Tibial nerve (tissue), 3 donors: ENCODE measurements at regions not wholly inside any gene's neighbourhood (a gene's known extent, or its start where the extent isn't known, plus 50 kb on each side); places are given as distances from the start of the nearest gene placed in this dataset.

ENCODE experiments used
- POLR2A ChIP-seq, 2 donors: fragments of 450-650 bp; IDR thresholded peaks; one replicate each; pipeline ENCODE4 v1.6.1; 2017; ENCODE audit warnings: antibody characterized with exemption in 2 of 2, mild to moderate bottlenecking in 2 of 2, moderate library complexity in 2 of 2
- TF ChIP-seq, protein P1 (sequence below), 5 experiments: fragments of 200-600 bp in 3 of 5; fragments of 450-650 bp in 2 of 5; sonication (generic) in 3 of 5; IDR thresholded peaks; one replicate each; pipeline ENCODE4 v1.5.1; 2016 to 2019; ENCODE audit warnings: antibody characterized with exemption in 5 of 5, mild to moderate bottlenecking in 3 of 5, moderate library complexity in 2 of 5

DNA sequence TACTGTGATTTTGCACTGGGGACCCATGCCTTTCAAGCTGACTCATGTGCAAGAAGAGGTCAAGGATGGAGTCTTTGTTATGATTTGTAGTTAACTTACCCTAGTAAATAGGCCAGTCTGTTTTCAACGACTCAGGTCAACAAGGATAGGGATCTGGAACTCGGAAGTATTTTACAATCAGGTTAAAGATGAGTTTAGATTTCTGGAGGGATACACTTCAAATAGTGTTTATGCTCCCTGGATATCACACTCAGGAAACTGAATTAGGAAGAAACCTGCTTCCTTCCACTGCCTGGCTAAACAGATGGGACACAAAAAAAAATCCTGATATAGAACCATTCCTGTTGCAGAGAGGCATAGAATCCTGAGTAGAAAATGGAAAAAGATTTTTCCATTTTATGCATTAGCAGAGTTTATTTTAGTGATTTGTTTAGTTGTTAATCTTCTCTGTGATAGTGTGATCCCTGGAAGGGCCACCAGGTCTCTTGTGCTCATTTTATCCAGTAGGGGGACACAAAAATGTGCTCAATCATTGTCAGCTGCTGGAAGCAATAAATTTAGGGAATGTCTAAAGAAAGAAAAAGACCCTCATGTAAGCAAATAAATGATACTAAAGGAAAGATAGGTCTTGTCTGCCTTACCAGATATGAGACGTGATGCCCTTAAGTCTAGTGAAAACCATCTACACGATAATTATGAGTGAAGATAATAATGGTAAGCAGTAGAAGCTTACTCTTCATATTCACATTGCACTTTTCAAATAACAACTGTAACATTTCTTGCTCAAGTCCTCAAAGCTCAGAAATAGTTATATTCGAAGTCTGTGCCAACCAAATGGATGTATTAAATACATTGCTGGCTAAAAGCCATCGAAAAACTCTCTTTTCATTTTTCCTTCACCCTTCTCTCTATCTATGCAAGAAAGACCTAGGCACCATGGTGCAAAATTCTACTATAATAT lies 452.1 kb upstream of the KCNMB2 start:
- TF ChIP-seq, protein P1, sequence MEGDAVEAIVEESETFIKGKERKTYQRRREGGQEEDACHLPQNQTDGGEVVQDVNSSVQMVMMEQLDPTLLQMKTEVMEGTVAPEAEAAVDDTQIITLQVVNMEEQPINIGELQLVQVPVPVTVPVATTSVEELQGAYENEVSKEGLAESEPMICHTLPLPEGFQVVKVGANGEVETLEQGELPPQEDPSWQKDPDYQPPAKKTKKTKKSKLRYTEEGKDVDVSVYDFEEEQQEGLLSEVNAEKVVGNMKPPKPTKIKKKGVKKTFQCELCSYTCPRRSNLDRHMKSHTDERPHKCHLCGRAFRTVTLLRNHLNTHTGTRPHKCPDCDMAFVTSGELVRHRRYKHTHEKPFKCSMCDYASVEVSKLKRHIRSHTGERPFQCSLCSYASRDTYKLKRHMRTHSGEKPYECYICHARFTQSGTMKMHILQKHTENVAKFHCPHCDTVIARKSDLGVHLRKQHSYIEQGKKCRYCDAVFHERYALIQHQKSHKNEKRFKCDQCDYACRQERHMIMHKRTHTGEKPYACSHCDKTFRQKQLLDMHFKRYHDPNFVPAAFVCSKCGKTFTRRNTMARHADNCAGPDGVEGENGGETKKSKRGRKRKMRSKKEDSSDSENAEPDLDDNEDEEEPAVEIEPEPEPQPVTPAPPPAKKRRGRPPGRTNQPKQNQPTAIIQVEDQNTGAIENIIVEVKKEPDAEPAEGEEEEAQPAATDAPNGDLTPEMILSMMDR (IDR thresholded peaks at IDR 0.05), result peak; percentile 17 to 50 (median 38)
- no peak for TF ChIP-seq POLR2A (IDR thresholded peaks at IDR 0.05)
